ENCODE measurements at regions not wholly inside any gene's neighbourhood (a gene's known extent, or its start where the extent isn't known, plus 50 kb on each side); places are given as distances from the start of the nearest gene placed in this dataset.

DNA sequence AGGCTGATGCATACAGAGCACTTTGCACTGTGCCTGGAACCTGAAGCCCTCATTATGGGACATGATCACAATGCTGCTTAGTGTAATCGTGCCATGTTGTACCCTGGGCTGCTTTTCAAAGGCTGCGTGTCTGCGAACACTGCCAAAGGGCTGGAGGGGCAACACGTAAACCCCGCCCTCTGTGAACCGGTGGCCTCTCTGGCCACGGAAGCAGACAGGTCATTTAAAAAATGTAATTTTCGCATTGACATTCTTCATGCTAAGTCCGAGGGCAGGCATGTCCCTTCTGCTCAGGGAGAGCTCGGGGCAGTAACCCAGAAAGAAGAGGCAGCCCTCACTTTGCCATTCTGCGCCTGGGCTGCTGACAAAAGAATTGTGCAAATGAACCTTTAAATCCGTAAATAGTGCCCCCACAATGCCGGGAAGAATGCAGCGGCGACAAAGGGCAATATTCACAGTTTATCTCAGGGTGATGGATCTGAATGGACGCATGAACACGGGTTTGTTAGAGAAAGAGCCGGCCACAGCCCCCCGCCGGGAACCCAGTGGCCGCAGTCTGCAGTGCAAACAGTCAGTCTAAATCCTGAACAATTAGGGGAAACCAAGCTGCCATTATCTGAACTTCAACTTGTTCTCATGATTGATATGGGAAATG is 226.1 kb downstream of the MYCN start:
- Histone ChIP-seq H2AK5ac (ENCODE audit: insufficient read length, low read length) (no peak overlapping the region), H2BK12ac (ENCODE audit: insufficient read length, low read depth, low read length) (no peak overlapping the region), H3T11ph (ENCODE audit: low read length) (no peak overlapping the region), H3K56ac (ENCODE audit: insufficient read length, low read depth, low read length) (no peak overlapping the region), H3K14ac (ENCODE audit: insufficient read depth, low read length) (no peak overlapping the region), H2BK5ac (ENCODE audit: insufficient read length, low read length) (no peak overlapping the region), H3K4me2 (ENCODE audit: insufficient read depth, insufficient read length, low read length) (no peak overlapping the region), H3K79me1 (ENCODE audit: insufficient read depth, low read depth, low read length, poor library complexity, severe bottlenecking) (no peaks in the 10 kb centered on the region), H4K91ac (ENCODE audit: insufficient read length, low read depth, low read length) (no peak overlapping the region), H2BK20ac (ENCODE audit: low read depth, low read length, poor library complexity, severe bottlenecking) (no peak overlapping the region), H4K20me1 (ENCODE audit: control insufficient read depth, insufficient read depth, insufficient read length) (no peaks in the 10 kb centered on the region), H4K5ac (ENCODE audit: insufficient read length, low read depth, low read length) (no peak overlapping the region), H3K9me3 (ENCODE audit: control insufficient read depth, low read depth, low read length) (no peaks in the 10 kb centered on the region), H3K79me2 (ENCODE audit: insufficient read depth, low read length) (no peaks in the 10 kb centered on the region), H2AFZ (ENCODE audit: low read length) (no peak overlapping the region), H3K4me1 (ENCODE audit: insufficient read depth, low read length) (peaks cover 7% of the 10 kb centered on the region), H3K23me2 (ENCODE audit: insufficient read length, low read depth, low read length, poor library complexity, severe bottlenecking) (no peaks in the 10 kb centered on the region), H3K18ac (ENCODE audit: insufficient read length, low read depth, low read length) (no peak overlapping the region), H3K4ac (ENCODE audit: low read depth, low read length) (no peak overlapping the region), H3K27ac (ENCODE audit: insufficient read length, low read depth, low read length) (no peak overlapping the region), H3K23ac (ENCODE audit: insufficient read length, low read depth, low read length) (no peak overlapping the region), H2BK15ac (ENCODE audit: low read depth, low read length) (no peak overlapping the region), H2BK120ac (ENCODE audit: low read depth, low read length, poor library complexity, severe bottlenecking) (no peak overlapping the region), H4K8ac (replicated peaks; ENCODE audit: insufficient read length, low read depth, low read length) (no peak overlapping the region), H3K27me3 (ENCODE audit: insufficient read depth, low read length) (no peaks in the 10 kb centered on the region), H3K9ac (ENCODE audit: extremely low read depth, insufficient read length, low read length) (no peak overlapping the region)
- TF ChIP-seq, protein P1, sequence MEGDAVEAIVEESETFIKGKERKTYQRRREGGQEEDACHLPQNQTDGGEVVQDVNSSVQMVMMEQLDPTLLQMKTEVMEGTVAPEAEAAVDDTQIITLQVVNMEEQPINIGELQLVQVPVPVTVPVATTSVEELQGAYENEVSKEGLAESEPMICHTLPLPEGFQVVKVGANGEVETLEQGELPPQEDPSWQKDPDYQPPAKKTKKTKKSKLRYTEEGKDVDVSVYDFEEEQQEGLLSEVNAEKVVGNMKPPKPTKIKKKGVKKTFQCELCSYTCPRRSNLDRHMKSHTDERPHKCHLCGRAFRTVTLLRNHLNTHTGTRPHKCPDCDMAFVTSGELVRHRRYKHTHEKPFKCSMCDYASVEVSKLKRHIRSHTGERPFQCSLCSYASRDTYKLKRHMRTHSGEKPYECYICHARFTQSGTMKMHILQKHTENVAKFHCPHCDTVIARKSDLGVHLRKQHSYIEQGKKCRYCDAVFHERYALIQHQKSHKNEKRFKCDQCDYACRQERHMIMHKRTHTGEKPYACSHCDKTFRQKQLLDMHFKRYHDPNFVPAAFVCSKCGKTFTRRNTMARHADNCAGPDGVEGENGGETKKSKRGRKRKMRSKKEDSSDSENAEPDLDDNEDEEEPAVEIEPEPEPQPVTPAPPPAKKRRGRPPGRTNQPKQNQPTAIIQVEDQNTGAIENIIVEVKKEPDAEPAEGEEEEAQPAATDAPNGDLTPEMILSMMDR (conservative IDR thresholded peaks at IDR 0.05) = peak; percentile 33; the same call in 1 of the 3 replicates
- DNase-seq = no peak
- Mint-ChIP-seq H3K27me3 (ENCODE audit: low read depth) (peaks cover 2% of the 10 kb centered on the region; the same call in 1 of the 2 replicates), H3K27ac (peak overlapping the region in 2 of 3 experiments; percentile 37 to 66; a peak in 2 of 7 replicates), H3K9me3 (no peaks in the 10 kb centered on the region; a peak in 1 of 5 replicates), H3K4me1 (peaks cover 46 to 51% of the 10 kb centered on the region in 2 experiments), H3K36me3 (ENCODE audit: insufficient read depth in 1 of 3, low read depth in 3 of 3) (peaks cover 0 to 2% (median 0%) of the 10 kb centered on the region in 3 experiments; a peak in 2 of 7 replicates), H3K4me3 (peak overlapping the region; percentile 15 to 19; a peak in 3 of 5 replicates)
- WGBS (ENCODE audit: extremely low coverage, insufficient read length, low lambda C conversion rate) = no CpG with 5 or more reads among the region's 21 CpGs

Data from H9 (cell line).